GM12892 (cell line): ENCODE measurements at regions not wholly inside any gene's neighbourhood (a gene's known extent, or its start where the extent isn't known, plus 50 kb on each side); places are given as distances from the start of the nearest gene placed in this dataset.
A peak's percentile ranks its signal among the peaks of the same experiment; 100 is the strongest.
"Not testable (repeated sequence)": the region's sequence is repeated elsewhere in the genome, so short reads cannot be mapped to it uniquely, and the experiment has no call there.

Experiments
- DNase-seq: peaks from one replicate; pipeline ENCODE4 v3.0.0; 2011; ENCODE audit not compliant: insufficient read length
- FAIRE-seq: peaks from 2 replicates; lab custom pipeline; 2011; peaks lifted over from hg19 to GRCh38; lab: Jason Lieb, UNC
- POLR2A ChIP-seq: IDR thresholded peaks from 2 replicates; pipeline ENCODE4 v1.6.1; 2011; ENCODE audit warnings: low read depth, low read length, control low read depth
- POLR2AphosphoS5 ChIP-seq: IDR thresholded peaks from 2 replicates; pipeline ENCODE4 v1.6.1; 2011; ENCODE audit warnings: low read depth, low read length, control low read depth
- TAF1 ChIP-seq: IDR thresholded peaks from 2 replicates; pipeline ENCODE4 v1.6.1; 2011; ENCODE audit warnings: low read depth, mild to moderate bottlenecking, control low read depth, low read length, borderline replicate concordance

GRCh38 chr19:30688696-30689095 is 316.5 kb downstream of the ZNF536 start:
- DNase-seq (no peak), FAIRE-seq (no peak)
- TF ChIP-seq TAF1 (no peak), POLR2A (no peak), POLR2AphosphoS5 (no peak)

DNA sequence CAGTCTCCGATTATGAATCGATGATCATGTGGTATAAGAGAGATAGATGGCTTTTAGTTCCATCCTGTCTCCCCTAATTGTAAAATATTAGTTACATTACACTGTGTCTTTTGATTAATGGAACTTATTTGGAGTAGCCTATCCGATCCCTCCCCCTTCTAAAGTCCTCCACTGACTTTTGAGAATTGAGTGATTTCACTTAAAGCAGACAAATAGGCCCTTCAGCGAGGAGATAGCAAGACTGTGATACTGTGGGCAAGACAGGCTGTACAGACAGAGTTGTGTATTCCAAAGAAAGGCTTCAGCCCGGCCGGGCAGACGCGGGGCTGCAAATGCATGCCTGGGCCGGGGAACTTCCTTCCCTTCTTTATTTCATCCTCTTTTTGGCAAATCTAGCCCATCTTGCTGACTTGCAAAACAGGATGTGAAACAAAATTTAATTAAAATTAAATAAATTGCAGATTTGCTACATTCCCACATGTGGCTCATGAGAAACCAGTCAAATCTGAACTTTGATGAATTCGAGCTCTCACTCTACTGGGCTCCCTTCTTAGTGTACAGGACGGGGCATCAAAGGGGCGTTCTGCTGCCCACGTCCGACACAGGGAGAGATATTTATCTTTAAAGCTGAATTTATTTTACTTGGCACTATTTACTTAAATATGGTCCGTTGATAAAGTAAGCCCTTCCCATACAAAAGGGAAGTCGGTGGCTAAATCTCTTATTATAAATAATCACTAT is 314.8 kb downstream of the ZNF536 start:
- DNase-seq (no peak), FAIRE-seq (no peak)
- TF ChIP-seq TAF1 (no peak), POLR2AphosphoS5 (no peak), POLR2A (no peak)

DNA sequence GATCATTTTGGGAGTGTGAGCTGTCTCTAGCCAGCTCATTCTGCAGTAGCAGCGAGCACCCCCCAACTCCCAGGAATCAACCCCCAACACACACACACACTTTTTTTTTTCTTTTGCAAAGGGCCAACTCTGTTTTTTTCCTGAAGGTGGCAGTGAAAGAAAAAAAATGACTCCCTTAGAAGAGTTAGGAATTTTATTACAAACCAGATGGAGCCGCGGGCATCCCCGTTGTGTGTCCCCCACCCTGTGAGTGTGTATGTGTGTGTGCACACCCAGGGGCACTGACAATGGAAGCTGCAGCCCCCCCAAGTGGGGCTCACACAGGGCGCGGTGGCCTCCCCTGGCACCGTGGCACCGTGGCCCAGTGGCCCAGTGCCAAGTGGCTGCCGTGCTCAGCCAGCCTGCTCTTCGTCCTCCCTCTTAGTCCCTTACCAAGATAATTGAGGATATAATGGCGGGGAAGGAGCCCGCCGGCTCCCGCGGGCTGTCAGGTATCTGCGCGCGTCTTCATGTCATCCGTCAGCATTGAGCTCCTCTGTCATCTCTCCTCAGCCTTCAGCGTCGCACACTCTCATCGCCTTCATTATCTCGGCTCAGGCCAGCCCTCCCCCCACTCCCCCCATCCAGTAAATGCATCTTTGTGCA is 314.1 kb downstream of the ZNF536 start:
- no peak for TF ChIP-seq POLR2A
- no peak for TF ChIP-seq TAF1
- TF ChIP-seq POLR2AphosphoS5: no peak
- FAIRE-seq: no peak
- DNase-seq: no peak

DNA sequence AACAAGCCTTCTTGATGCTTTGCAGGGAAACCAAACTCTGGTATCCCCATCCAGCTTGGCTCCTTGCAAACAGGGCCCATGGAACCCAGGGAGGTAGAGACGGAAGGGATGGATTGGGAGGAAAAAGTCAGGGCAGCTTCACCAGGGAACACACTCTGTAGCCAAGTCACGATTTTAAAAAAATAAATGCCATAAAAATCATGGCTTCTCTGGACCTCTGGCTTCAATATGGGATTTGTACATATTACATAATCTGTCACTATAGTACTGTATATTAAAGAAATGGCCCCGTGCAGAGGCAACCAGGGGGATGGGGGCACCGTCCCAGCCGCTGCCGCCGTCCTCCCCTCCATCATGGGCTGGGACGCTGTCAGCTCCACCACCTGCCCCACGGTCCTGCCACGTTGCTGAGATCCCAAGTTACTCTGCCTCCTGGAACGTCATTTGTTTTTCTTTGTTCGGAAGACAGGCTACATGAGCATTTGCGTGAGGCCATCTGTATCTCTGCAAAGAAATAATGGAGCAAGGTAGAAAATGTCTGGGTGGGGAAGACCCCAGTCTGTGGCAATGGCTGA is 313.3 kb downstream of the ZNF536 start:
- FAIRE-seq (no peak), DNase-seq (no peak)
- TF ChIP-seq POLR2A (no peak), TAF1 (no peak), POLR2AphosphoS5 (no peak)

DNA sequence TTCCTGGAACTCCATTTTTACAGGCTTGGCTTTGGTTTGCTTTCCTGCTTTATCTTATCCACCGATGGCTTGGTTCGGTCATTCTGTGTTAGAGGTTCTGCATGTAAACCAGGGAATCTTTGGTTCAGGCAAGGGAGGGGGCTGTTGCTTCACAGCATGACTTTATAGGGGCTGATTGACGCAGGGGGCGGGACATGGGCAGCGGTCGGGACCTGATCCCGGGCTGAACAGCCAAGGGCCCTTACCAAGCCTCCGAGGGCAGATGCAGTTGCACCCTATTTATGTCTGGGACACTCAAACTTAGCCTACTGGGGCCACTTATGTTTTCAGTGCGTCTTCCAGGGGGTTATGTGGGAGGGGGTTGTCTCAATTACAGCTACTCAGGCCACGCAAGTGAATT is 312.4 kb downstream of the ZNF536 start:
- DNase-seq: no peak
- no peak for FAIRE-seq
- TF ChIP-seq POLR2AphosphoS5 (no peak), TAF1 (no peak), POLR2A (no peak)

GRCh38 chr19:30682999-30683536 is 310.9 kb downstream of the ZNF536 start:
- TF ChIP-seq TAF1: no peak
- no peak for TF ChIP-seq POLR2AphosphoS5
- TF ChIP-seq POLR2A: no peak
- FAIRE-seq: no peak

GRCh38 chr19:30682146-30682998 is 310.2 kb downstream of the ZNF536 start:
- DNase-seq (no peak), FAIRE-seq (no peak)
- no peak for TF ChIP-seq TAF1
- TF ChIP-seq POLR2A: no peak
- no peak for TF ChIP-seq POLR2AphosphoS5

More at GRCh38 chr19:30682999-30683536, 310.9 kb downstream of the ZNF536 start:
- DNase-seq: peak; percentile 57

GRCh38 chr19:30681162-30682100 is 309.2 kb downstream of the ZNF536 start:
- no peak for TF ChIP-seq POLR2A
- no peak for TF ChIP-seq POLR2AphosphoS5
- no peak for TF ChIP-seq TAF1
- no peak for FAIRE-seq

GRCh38 chr19:30680399-30680798 is 308.2 kb downstream of the ZNF536 start:
- FAIRE-seq, DNase-seq: not testable (repeated sequence)

More at GRCh38 chr19:30681162-30682100, 309.2 kb downstream of the ZNF536 start:
- DNase-seq: no peak

GRCh38 chr19:30679789-30680188 is 307.6 kb downstream of the ZNF536 start:
- FAIRE-seq (no peak), DNase-seq (no peak)
- no peak for TF ChIP-seq TAF1
- TF ChIP-seq POLR2A: no peak
- no peak for TF ChIP-seq POLR2AphosphoS5
